ENCODE measurements at regions not wholly inside any gene's neighbourhood (a gene's known extent, or its start where the extent isn't known, plus 50 kb on each side); places are given as distances from the start of the nearest gene placed in this dataset.

DNA sequence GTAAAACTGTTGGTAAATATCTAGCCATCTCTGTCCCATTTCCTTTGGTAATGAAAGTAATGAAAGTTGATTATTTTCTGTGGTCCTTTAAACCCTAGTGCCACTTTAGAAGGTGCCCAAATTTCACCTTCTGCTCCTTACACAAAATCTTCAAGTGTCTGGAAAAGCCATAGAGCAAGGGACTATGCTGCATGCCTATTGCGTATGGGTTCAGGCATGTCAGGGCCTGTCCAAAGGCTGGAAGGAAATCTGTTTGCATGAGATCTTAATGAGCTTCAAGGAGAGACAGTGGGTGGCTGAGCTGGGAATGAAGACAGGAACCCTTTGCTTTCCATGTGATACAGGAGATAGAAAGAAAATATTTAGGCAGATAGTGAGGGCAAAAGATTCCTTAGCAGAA, 66.6 kb upstream of the CCN6 start:
- TF ChIP-seq, protein P1, sequence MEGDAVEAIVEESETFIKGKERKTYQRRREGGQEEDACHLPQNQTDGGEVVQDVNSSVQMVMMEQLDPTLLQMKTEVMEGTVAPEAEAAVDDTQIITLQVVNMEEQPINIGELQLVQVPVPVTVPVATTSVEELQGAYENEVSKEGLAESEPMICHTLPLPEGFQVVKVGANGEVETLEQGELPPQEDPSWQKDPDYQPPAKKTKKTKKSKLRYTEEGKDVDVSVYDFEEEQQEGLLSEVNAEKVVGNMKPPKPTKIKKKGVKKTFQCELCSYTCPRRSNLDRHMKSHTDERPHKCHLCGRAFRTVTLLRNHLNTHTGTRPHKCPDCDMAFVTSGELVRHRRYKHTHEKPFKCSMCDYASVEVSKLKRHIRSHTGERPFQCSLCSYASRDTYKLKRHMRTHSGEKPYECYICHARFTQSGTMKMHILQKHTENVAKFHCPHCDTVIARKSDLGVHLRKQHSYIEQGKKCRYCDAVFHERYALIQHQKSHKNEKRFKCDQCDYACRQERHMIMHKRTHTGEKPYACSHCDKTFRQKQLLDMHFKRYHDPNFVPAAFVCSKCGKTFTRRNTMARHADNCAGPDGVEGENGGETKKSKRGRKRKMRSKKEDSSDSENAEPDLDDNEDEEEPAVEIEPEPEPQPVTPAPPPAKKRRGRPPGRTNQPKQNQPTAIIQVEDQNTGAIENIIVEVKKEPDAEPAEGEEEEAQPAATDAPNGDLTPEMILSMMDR (IDR thresholded peaks at IDR 0.05): no peak
- TF ChIP-seq POLR2A (IDR thresholded peaks at IDR 0.05): no peak

Data from right lobe of liver (tissue), 4 donors.